ENCODE measurements at regions not wholly inside any gene's neighbourhood (a gene's known extent, or its start where the extent isn't known, plus 50 kb on each side); places are given as distances from the start of the nearest gene placed in this dataset.
"Not testable (repeated sequence)": the region's sequence is repeated elsewhere in the genome, so short reads cannot be mapped to it uniquely, and the experiment has no call there.

DNA sequence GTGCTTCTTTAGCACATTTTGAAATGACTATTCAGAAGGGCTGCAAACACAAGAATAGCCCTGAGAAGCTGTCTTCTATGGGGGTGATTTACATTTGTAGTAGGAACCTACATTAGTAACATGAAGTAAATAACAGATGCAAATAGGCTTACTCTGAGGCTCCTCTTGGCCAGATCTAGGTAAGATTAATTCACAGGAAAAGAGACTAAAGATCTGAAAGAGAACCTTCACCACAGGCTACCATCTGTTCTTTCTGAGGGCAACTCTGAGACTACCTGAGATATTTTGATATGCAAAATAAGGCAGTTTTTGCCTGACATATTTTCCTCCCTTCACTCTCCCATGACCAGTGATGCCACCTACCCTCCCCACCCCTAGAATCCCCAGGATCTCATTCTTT lies 1267.8 kb downstream of the PLA2G4A start:
- DNase-seq: peak; percentile 80

DNA sequence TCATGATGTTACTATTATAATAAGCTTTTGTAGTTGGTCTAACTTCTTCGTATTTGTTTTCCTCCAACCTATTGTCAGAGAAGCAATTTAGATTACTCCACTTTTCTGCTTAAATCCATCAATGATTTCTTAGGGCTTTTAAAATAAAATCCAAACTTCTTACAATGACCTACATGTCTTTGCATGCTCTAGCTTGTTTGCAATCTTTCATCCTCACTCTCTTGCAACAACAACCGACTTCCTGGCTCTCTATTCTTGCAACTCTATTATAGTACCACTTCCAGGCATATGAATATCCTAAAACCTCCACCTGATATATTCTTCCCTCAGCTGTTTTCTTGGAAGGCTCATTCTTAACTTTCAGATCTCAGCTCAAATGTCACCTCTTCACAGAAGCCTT lies 1288.7 kb downstream of the PLA2G4A start:
- no peak for DNase-seq

DNA sequence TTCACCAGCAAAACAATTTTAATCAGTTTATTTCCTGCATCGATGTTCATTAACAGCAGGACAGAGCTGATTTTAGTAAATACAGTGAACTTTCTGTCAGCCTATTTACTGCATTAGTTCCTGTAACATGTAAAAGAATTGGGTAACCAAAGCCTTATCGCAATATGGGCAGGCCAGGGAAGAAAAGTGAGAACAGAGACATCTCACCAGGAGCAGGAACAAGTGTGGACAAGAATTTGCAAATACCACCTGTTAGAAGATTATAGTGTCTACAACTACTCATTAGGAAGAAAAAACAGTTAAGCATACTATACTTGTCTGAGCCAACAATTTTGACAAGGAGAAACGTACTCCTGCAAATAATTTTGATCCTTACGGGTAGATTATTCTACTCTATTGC lies 1293.9 kb downstream of the PLA2G4A start:
- no peak for DNase-seq

DNA sequence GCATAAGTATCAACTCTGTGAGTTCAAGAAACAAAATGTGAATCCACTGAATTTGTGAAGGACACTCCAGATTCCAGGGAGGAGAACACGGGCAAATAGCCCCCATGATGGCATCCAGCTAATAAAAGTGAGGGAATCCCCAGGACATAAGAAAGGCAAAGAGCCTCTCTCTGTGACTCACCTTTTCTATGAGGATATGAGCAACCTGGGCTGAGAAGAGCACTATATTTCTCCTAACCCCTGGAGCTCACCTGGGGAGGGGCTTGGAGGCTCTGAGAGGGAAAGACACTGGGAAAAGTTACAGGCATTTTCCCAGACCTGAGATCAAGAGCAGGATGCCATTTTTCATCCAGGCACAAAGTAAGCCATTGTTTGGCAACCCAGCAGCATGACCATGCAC lies 1298.8 kb downstream of the PLA2G4A start:
- DNase-seq: no peak

DNA sequence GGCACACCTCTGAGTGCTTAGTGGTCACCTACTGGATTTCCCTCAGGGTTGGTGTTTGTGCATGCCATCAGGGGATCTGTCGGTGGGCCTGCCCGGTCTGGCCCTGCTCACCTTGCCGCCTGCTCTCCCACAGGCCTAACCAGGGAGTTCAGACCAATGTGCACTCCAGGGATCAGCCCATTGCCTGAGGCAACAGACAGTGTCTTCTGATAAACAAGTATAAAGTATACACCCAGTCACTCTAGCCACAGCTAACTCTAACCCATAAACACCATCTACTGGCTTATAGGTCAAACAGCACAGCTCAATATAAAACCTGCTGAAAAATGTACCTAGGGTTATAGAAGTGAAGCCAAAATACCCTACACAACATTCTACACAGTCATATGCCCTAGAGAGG lies 1300.0 kb downstream of the PLA2G4A start:
- DNase-seq: peak; percentile 27

DNA sequence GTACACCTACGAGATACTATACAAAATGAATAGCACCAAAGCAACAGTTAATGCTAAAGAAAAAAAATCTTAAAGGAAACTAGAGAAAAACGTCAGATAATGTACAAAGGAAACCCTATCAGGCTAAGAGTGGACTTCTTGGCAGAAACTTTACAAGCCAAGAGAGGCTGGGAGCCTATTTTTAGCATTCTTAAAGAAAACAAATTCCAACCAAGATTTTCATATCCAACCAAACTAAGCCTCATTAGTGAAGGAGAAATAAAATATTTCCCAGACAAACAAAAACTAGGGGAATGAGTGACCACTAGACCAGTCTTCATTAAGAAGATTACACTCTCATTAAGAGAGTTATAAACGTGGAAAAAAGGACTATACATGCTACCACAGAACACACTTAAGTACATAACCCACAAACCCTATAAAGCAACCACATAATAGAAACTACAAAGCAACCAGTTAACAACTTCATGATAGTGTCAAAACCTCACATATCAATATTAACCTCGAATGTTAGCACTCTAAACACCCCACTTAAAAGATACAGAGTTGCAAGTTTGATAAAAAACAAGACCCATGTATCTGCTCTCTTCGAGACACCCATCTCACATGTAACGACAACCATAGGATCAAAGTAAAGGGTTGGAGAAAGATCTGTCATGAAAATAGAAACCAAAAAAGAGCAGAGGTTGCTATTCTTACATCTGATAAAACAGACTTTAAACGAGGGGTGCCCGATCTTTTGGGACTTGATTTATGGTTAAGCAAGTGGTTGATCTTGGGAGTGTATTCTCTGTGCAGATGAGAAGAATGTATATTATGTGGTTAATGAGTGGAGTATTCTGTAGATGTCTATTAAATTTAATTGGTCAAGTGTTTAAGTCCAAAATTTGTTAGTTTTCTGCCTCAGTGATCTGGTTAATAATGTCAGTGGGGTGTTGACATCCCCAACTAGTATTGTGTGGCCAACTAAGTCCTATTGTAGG lies 1301.4 kb downstream of the PLA2G4A start:
- no peak for DNase-seq

DNA sequence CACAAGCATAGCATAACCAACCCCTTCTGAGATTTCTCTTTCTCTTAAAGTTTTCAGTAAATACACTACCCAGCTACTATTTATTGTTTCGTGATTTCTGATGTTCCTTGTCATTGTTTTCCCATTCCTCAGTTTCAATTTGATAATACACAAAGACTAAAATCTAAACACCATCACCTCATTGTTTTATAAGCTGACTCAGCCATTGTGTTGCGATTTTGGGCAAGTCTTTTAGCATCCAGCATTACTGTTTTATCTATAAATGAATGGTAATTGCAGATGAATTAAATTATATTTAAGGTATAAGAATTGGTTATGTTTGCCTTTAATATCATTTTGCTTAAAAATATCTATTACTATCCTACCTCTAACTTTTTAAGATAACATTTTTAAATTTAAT lies 1308.5 kb downstream of the PLA2G4A start:
- DNase-seq: no peak

DNA sequence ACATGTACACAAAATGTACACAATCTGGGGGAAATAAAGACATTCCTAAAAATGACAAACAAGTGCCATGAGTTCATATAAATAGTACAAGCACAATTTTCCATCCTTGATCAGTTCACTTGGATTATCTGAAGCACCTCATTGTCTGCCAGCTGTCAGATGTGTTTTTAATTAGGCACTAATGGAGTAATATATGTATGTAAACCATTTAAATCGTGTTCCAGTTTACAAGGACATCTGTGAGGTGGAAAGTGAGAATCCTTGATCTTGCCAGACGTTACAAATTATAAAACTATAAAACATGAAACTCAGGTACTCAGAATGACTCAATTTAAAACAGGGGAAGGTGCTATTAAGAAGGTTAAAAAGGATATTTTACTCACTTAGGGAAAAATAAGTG lies 1312.2 kb downstream of the PLA2G4A start:
- peak; percentile 92 for DNase-seq

DNA sequence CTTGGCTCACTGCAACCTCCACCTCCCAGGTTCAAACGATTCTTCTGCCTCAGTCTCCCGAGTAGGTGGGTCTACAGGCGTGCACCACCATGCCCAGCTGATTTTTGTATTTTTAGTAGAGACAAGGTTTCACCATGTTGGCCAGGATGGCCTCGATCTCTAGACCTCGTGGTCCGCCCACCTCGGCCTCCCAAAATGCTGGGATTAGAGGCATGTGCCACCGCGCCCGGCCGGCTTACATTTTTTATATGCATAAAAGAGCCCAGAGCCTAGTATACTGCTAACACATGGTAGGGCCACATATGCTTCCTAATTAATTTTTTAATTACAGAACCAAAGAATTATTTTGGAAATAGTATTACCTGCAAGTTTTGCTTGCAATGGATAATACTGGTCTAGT lies 1325.4 kb downstream of the PLA2G4A start:
- no peak for DNase-seq

DNA sequence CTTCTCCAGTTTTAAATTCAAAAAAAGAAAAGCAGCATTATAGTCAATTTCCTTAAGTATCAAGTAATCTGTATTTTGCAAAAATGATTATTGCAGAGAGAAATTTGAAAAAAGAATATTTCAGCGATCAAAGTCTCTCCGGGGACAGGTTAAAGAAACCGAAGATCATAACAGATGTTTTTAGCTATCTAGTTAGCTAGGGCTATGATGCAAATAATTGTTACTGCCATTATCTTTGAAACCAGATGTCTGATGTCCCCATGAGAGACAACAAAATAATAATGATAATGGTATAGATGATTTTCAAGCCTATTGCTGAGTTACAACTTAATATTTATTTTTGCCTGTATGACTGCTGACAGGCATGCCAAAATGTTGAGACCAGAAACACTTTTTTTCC lies 1326.0 kb downstream of the PLA2G4A start:
- DNase-seq: no peak

DNA sequence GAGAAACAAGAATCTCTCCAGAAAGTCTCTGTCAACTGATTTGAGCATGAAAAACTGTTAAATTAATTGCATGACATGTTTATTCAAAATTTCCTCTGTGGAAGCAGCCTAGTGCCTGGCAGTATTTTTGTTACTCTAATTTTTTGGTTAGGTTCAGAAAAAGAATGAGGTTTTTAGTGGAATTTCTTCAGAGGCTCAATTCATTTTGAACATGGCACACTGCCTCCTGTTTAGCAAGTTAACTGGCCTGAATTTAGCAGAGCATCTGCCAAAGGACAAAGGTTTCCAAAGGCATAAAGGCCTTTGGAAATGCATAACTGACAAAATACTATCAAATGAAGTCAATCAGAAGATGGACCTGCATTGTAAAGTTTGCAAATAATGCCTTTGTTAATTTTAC lies 1326.5 kb downstream of the PLA2G4A start:
- peak; percentile 15 for DNase-seq

DNA sequence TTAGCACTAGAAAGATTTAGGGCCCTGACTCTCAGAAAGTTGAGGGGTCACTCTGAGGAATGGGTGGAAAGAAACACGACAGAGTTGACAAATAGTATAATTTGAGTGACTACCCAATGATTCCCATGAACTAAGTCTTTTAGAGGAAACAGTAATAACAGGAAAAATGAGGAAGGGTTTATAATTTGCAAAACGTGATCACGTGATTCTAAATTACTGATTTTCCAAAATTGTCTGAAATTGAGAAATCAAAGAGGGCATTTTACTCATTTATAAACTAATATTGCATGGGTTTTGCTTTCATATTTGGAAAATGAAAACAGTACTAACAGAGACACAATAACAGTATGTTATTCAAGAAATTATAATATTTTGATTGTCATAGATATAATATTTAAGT lies 1335.7 kb downstream of the PLA2G4A start:
- no peak for DNase-seq

DNA sequence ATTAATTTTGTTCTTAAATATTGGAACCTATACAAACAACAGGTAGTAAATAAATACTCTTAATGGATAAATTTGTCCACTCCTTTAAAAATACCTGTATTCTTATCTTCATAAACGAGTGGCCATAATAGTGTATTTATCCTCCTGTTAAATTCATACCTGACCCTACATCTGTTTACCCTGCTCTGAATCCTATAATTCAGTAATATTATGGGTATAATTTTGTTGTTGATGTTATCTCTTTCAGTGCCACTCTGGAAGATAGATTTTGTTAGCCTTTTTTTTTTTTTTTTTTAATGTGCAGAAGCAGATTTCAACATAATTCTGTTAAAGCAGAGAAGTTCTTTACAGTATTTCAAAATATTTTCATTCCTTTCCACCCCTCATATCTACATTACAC lies 1337.9 kb downstream of the PLA2G4A start:
- DNase-seq: no peak

DNA sequence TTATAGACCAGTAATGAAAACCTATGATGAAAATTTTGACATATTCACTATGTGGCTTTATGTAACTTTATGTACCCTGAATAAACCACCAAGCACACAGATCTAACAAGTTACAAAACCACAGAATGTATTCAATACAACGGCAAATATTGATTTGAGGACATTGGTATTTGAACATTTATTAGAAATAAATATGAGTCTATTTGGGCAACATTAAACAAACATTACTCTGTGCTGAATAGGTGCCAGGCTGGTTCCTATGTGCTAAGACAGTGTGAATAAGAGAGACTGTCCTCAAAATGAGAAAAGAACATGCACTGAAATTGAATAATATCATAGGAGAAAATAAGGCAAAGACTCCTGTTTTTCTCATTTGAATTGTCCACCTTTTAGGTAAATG lies 1341.2 kb downstream of the PLA2G4A start:
- DNase-seq: no peak

DNA sequence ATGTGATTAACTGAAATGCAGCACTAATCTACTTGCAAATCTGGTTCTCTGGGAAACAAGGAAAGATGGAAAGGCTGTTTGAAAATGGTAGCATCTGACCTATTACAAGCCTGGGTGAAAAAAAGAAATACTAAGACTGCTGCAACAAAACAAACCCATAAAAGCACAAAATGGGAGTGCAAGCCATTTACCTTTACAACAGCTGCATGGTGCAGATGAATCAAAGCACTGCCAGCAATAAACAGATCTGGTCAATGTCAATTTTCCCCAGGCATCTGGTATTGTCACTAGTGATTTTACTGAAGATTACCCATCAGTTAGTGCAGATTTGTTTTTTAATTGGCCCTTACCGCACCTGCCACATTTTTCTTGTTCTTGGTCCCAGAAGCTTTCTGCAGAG lies 1341.7 kb downstream of the PLA2G4A start:
- DNase-seq: peak; percentile 78

DNA sequence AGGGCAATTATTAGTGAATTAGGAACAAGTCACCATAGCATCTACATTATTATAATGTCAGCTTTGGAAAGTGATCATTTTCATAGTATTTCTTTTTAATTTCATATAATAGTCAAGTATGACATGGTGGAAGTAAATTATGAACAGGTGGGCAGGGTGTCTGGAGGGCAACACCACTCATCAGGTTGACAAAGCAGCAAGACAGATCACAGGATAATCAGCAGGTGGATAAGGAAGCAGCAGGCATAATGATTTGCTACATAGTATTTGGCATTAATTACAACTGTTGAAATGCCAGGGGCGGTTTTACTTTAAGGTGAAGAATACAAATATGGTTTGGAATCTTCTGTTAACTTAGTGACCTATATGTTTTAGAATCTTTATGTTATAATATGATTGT lies 1342.2 kb downstream of the PLA2G4A start:
- peak; percentile 58 for DNase-seq

DNA sequence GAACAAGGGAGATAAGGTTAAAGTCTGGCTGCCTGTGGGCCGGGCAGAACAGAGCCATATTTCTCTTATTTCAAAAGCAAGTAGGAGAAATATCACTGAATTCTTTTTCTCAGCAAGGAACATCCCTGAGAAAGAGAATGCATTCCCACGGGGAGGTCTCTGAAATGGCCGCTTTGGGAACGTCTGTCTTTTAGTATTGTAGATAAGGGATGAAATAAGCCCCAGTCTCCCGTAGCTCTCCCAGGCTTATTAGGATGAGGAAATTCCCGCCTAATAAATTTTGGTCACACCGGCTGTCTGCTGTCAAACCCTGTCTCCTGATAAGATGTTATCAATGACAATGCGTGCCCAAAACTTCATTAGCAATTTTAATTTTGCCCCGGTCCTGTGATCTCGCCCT lies 1353.3 kb downstream of the PLA2G4A start:
- not testable (repeated sequence) for DNase-seq

DNA sequence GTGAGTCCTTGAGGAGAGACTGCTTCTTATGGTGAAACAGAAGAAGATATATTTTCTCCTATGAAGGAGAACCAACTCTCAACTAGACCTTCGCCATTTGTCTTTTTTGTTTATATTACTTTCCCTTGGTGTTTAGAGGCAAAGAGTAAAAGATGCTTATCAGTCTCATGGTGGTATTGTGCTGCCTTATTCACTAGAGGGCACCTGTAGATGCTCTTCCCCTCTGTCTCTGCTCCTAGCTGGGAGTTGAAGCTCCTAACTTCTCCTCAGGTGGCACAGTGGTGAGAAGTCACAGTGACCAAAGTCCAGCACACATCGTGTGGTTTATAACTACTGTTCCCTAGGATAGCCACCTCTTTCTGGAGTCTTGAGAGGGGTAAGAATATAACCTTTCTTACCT lies 1359.6 kb downstream of the PLA2G4A start:
- no peak for DNase-seq

DNA sequence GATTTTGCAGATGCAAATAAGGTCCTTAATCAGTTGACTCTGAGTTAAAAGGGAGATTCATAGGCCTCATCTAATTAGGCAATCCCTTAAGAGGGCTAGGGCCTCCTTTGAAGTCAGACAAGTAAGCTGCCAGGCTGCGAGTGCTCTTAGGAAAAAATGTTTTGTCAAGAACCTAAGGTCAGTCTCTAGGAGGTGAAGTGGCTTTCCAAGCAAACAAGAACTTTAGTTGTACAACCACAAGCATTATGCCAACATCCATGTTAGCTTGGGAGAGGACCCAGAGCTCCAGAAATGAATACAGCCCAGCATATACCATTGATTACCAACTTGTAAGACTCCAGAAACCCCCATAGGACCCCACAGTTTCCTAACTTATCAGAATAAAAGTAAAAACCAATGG lies 1366.2 kb downstream of the PLA2G4A start:
- DNase-seq: peak; percentile 58

DNA sequence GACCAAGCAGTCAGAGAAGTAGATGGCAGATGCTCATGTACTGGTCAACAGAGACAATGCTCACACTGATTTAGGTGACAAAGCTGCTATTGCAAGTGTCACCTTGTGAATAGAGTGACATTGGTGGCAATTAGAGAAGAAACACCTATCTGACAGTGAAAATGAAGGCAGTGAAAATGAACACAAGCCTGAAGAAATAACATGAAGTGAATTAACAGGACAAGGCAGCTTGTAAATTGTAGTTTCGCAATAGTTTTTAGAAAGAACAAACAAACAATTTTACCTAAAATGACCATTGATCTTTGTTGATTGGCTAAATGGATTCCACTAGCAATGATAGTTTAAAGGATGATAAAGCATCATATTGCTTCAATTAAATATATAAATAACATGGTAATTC lies 1389.5 kb downstream of the PLA2G4A start:
- no peak for DNase-seq

DNA sequence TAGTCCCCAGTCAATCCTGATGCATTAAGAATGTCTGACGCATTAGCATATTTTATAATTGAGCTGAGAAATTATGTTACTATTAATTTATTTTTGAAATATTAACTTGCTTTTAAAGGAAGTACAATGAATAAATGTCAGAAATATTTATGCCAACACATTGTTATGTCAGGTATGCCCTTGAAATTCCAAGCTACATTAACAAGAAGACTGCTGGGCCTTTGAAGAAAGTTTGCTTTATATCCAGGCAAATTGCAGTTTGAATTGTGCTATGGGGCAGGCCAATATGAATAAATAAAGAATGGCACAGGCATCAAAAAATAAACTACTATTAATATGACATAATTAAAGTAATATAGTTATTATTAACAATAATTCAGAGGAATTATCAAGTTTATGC lies 1391.3 kb downstream of the PLA2G4A start:
- DNase-seq: no peak

DNA sequence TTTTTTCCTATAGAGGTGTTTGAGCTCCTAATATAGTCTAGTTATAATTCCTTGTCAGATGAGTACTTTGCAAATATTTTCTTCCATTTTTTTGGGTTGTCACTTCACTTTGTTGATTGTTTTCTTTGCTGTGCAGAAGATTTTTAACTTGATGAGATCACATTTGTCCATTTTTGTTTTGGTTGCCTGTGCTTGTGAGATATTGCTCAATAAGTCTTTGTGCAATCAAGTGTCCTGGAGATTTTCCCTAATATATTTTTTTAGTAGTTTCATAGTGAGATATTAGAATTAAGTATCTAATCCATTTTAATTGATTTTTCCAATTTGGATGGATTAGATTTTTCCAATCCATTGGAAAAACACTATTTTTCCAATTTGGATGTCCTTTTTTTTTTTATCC lies 1395.5 kb downstream of the PLA2G4A start:
- no peak for DNase-seq

DNA sequence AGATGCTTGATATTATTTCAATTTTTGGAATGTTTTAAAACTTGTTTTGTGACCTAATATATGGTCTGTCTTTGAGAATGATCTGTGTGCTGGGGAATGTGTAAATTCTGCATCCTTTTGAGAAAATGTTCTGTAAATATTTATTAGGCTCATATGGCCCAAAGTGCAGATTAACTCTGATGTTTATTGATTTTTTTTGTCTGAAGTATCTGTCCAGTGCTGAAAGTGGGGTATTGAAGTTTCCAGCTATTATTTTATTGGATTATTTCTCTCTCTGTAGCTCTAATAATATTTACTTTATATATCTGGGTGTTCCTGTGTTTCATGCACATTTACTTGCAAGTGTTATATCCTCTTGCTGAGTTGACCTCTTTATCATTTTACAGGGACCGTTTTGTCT lies 1397.2 kb downstream of the PLA2G4A start:
- no peak for DNase-seq

DNA sequence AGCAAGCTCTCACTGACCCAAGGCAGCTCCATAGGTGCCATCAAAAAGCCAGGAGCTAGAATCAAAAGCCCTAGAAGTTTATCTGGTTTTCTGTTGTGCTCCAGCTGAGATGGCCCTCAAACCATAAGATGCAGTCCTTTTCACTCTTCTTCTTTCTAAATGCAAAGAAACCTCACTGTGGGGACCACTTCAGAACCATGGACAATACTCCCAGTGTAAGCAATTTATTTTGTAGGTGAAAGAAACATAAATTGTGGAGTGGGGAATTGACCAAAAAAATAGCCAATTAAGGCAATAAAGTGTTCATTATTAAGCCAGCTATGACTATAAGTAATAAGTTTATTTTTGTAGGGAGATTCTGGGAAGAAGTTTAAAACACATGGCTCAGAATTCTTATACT lies 1399.9 kb downstream of the PLA2G4A start:
- DNase-seq: no peak

Data from NCI-H82 (cell line).